ENCODE measurements at regions not wholly inside any gene's neighbourhood (a gene's known extent, or its start where the extent isn't known, plus 50 kb on each side); places are given as distances from the start of the nearest gene placed in this dataset.
A peak's percentile ranks its signal among the peaks of the same experiment; 100 is the strongest.

GRCh38 chr4:89166971-89167475 is 55.7 kb downstream of the TIGD2 start:
- no peak for ATAC-seq
- Histone ChIP-seq H3K4me3 (no peak overlapping the region), H2AFZ (no peak overlapping the region), H3K9me2 (ENCODE audit: insufficient read depth) (no peaks in the 10 kb centered on the region), H3K79me2 (replicated peaks; ENCODE audit: insufficient read depth) (no peaks in the 10 kb centered on the region), H4K20me1 (replicated peaks; ENCODE audit: insufficient read depth) (no peaks in the 10 kb centered on the region), H3K27me3 (ENCODE audit: insufficient read depth) (no peaks in the 10 kb centered on the region), H3K27ac (ENCODE audit: low read depth) (no peak overlapping the region), H3K36me3 (ENCODE audit: insufficient read depth) (no peaks in the 10 kb centered on the region), H3K4me1 (ENCODE audit: insufficient read depth) (no peaks in the 10 kb centered on the region), H3K4me2 (no peak overlapping the region), H3F3A (replicated peaks; ENCODE audit: low read depth) (no peaks in the 10 kb centered on the region)
- H3K9me3 Mint-ChIP-seq = no peaks in the 10 kb centered on the region
- H3K36me3 Mint-ChIP-seq (ENCODE audit: low read depth) = no peaks in the 10 kb centered on the region
- no peak overlapping the region for H3K27ac Mint-ChIP-seq
- H3K27me3 Mint-ChIP-seq (ENCODE audit: insufficient read depth, low read depth, poor library complexity) = no peaks in the 10 kb centered on the region
- DNase-seq (ENCODE audit: low spot score) = no peak
- H3K4me1 Mint-ChIP-seq = peaks cover 6% of the 10 kb centered on the region; the same call in 1 of the 3 replicates
- H3K4me3 Mint-ChIP-seq = no peak overlapping the region
- TF ChIP-seq NANOG (IDR thresholded peaks at IDR 0.05; ENCODE audit: borderline replicate concordance) (no peak), POLR2AphosphoS5 (IDR thresholded peaks at IDR 0.05; ENCODE audit: low read depth) (no peak)

- no peak for DNase-seq (ENCODE audit: low spot score)
- H3K4me3 Mint-ChIP-seq = no peak overlapping the region
- Histone ChIP-seq H3K4me1 (ENCODE audit: insufficient read depth) (no peaks in the 10 kb centered on the region; the same call in 1 of the 2 replicates), H2AFZ (no peak overlapping the region), H4K20me1 (replicated peaks; ENCODE audit: insufficient read depth) (no peaks in the 10 kb centered on the region), H3F3A (replicated peaks; ENCODE audit: low read depth) (no peaks in the 10 kb centered on the region), H3K36me3 (ENCODE audit: insufficient read depth) (no peaks in the 10 kb centered on the region), H3K4me3 (no peak overlapping the region), H3K27ac (ENCODE audit: low read depth) (no peak overlapping the region), H3K79me2 (replicated peaks; ENCODE audit: insufficient read depth) (no peaks in the 10 kb centered on the region), H3K27me3 (ENCODE audit: insufficient read depth) (no peaks in the 10 kb centered on the region), H3K9me2 (ENCODE audit: insufficient read depth) (no peaks in the 10 kb centered on the region), H3K4me2 (no peak overlapping the region)
- peaks cover 4% of the 10 kb centered on the region; the same call in 1 of the 3 replicates for H3K4me1 Mint-ChIP-seq
- no peaks in the 10 kb centered on the region for H3K9me3 Mint-ChIP-seq
- TF ChIP-seq POLR2AphosphoS5 (IDR thresholded peaks at IDR 0.05; ENCODE audit: low read depth) = no peak
- no peak for TF ChIP-seq NANOG (IDR thresholded peaks at IDR 0.05; ENCODE audit: borderline replicate concordance)
- no peak for TF ChIP-seq JUNB (IDR thresholded peaks at IDR 0.05; ENCODE audit: unreplicated experiment)
- TF ChIP-seq ZNF331 (CRISPR knock-in tag; IDR thresholded peaks at IDR 0.05; ENCODE audit: low read depth) = no peak
- no peak for TF ChIP-seq EZH2phosphoT487 (IDR thresholded peaks at IDR 0.05; ENCODE audit: unreplicated experiment)
- no peak overlapping the region for H3K27ac Mint-ChIP-seq
- no peak for ATAC-seq
- no peaks in the 10 kb centered on the region for H3K36me3 Mint-ChIP-seq (ENCODE audit: low read depth)
- no peaks in the 10 kb centered on the region for H3K27me3 Mint-ChIP-seq (ENCODE audit: insufficient read depth, low read depth, poor library complexity)
Observed at GRCh38 chr4:89171176-89171805, 60.0 kb downstream of the TIGD2 start.

- no peak overlapping the region for H3K4me3 Mint-ChIP-seq
- DNase-seq (ENCODE audit: low spot score) = peak; percentile 62
- no peak overlapping the region for H3K27ac Mint-ChIP-seq
- no peak for TF ChIP-seq REST (IDR thresholded peaks at IDR 0.05; ENCODE audit: unreplicated experiment)
- no peak for TF ChIP-seq NANOG (IDR thresholded peaks at IDR 0.05; ENCODE audit: borderline replicate concordance)
Observed at GRCh38 chr4:89172865-89173264, 61.5 kb downstream of the TIGD2 start.

More at GRCh38 chr4:89172865-89173264, 61.5 kb downstream of the TIGD2 start:
- Histone ChIP-seq H3F3A (replicated peaks; ENCODE audit: low read depth) (no peaks in the 10 kb centered on the region), H3K4me2 (no peak overlapping the region), H3K27me3 (ENCODE audit: insufficient read depth) (no peaks in the 10 kb centered on the region), H2AFZ (no peak overlapping the region), H3K27ac (ENCODE audit: low read depth) (no peak overlapping the region), H3K36me3 (ENCODE audit: insufficient read depth) (no peaks in the 10 kb centered on the region), H4K20me1 (replicated peaks; ENCODE audit: insufficient read depth) (no peaks in the 10 kb centered on the region), H3K79me2 (replicated peaks; ENCODE audit: insufficient read depth) (no peaks in the 10 kb centered on the region), H3K4me1 (ENCODE audit: insufficient read depth) (no peaks in the 10 kb centered on the region; the same call in 1 of the 2 replicates), H3K9me2 (ENCODE audit: insufficient read depth) (no peaks in the 10 kb centered on the region), H3K4me3 (no peak overlapping the region)
- peaks cover 4% of the 10 kb centered on the region; the same call in 1 of the 3 replicates for H3K4me1 Mint-ChIP-seq
- no peaks in the 10 kb centered on the region for H3K9me3 Mint-ChIP-seq
- H3K36me3 Mint-ChIP-seq (ENCODE audit: low read depth) = no peaks in the 10 kb centered on the region
- peak; percentile 65 for ATAC-seq
- no peaks in the 10 kb centered on the region for H3K27me3 Mint-ChIP-seq (ENCODE audit: insufficient read depth, low read depth, poor library complexity)

Data from GM23338 (cell line).